ENCODE measurements at regions not wholly inside any gene's neighbourhood (a gene's known extent, or its start where the extent isn't known, plus 50 kb on each side); places are given as distances from the start of the nearest gene placed in this dataset.

GRCh38 chr5:96566833-96567587, 95.2 kb upstream of the CAST start:
- no peak for DNase-seq (ENCODE audit: low spot score)
- no peak for TF ChIP-seq CTCF (IDR thresholded peaks at IDR 0.05; ENCODE audit: extremely low read depth, insufficient read depth, missing control alignments)
- in situ Hi-C loops (cut with MboI; ENCODE audit: low pct_unique_long_range_greater_than_20kb, low sequenced_read_pairs, unreplicated experiment): no loop called here

- in situ Hi-C loops (cut with MboI; ENCODE audit: low pct_unique_long_range_greater_than_20kb, low sequenced_read_pairs, unreplicated experiment): no loop called here
- DNase-seq (ENCODE audit: low spot score): no peak
- TF ChIP-seq CTCF (IDR thresholded peaks at IDR 0.05; ENCODE audit: extremely low read depth, insufficient read depth, missing control alignments): no peak
These were observed 92.8 kb upstream of the CAST start for GRCh38 chr5:96569332-96569731.

DNA sequence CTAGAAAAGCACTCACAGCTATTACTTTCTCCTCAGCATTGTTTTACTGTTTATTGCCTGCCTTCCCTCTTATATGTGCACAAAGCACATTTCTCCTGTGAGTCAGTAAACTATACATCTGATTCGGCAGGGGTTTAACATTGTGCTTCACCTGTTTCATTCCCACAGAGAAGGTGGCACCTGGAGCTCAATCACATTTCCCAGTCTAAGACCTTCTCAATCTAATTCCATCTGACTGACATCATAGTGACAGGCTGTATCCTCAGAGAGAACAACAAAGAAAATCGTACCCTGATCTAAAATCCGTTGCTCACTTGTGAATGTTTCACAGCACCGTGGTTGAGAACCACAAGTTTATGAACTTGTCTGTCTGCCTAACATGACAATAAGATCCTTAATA, 92.4 kb upstream of the CAST start:
- TF ChIP-seq CTCF (IDR thresholded peaks at IDR 0.05; ENCODE audit: extremely low read depth, insufficient read depth, missing control alignments): no peak
- in situ Hi-C loops (cut with MboI; ENCODE audit: low pct_unique_long_range_greater_than_20kb, low sequenced_read_pairs, unreplicated experiment): no loop called here
- DNase-seq (ENCODE audit: low spot score): no peak

DNA sequence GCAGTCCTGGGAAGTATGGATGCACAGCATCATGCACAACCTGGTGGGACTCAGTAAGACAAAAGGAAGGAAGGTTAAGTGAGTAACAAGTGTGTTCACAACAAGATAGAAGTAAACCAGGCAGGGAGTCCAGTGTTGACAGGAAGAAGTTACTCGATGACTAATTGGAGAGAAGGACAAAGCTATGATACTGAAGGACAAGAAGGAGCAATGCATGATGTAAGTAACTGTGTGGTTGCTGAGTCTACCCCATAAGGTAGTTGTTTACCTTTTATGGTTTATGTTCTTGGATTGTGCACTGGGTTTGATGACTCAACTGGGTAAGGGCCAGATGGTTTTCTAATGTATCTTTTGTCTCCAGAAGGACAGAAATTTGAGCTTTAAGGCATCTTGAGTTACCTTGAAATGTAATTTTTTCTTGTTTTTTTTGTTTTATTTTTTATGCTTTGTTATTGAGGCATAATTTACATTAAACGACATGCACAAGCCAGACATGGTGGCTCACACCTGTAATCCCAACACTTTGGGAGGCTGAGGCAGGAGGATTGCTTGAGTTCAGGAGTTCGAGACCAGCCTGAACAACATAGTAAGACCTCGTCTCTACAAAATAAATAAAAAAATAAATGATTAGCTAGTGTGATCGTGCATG, 89.2 kb upstream of the CAST start:
- TF ChIP-seq CTCF (IDR thresholded peaks at IDR 0.05; ENCODE audit: extremely low read depth, insufficient read depth, missing control alignments): no peak
- DNase-seq (ENCODE audit: low spot score): no peak
- in situ Hi-C loops (cut with MboI; ENCODE audit: low pct_unique_long_range_greater_than_20kb, low sequenced_read_pairs, unreplicated experiment): no loop called here

DNA sequence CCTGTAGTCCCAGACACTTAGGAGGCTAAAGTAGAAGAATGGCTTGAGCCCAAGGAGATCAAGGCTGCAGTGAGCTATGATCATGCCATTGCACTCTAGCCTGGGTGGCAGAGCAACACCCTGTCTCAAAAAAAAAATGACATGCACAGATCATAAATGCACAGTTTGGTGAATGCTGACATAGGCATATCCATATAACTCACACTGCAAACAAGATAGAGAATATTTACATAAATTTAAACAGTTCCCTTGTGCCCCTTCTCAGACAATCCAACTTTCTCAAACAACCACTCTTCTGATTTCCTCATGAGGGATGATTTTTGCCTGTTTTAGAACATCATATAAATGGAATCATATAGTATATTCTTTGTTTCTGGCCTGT, 88.7 kb upstream of the CAST start:
- no peak for TF ChIP-seq CTCF (IDR thresholded peaks at IDR 0.05; ENCODE audit: extremely low read depth, insufficient read depth, missing control alignments)
- no peak for DNase-seq (ENCODE audit: low spot score)
- in situ Hi-C loops (cut with MboI; ENCODE audit: low pct_unique_long_range_greater_than_20kb, low sequenced_read_pairs, unreplicated experiment): no loop called here

DNA sequence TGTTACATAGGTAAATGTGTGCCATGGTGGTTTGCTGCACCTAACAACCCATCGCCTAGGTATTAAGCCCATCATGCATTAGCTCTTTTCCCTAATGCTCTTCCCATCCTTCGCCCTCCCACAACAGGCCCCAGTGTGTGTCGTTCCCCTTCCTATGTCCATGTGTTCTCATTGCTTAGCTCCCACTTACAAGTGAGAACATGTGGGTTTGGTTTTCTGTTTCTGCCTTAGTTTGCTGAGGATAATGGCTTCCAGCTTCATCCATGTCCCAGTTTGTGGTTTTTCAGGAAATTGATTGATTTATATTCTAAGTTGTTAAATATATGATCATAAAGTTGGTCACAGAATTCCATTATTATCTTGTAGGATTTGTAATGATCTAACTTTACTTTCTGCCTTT, 85.3 kb upstream of the CAST start:
- in situ Hi-C loops (cut with MboI; ENCODE audit: low pct_unique_long_range_greater_than_20kb, low sequenced_read_pairs, unreplicated experiment): no loop called here
- DNase-seq (ENCODE audit: low spot score): no peak
- no peak for TF ChIP-seq CTCF (IDR thresholded peaks at IDR 0.05; ENCODE audit: extremely low read depth, insufficient read depth, missing control alignments)

Measured in GM13977 (cell line).